ENCODE measurements at regions not wholly inside any gene's neighbourhood (a gene's known extent, or its start where the extent isn't known, plus 50 kb on each side); places are given as distances from the start of the nearest gene placed in this dataset.

DNA sequence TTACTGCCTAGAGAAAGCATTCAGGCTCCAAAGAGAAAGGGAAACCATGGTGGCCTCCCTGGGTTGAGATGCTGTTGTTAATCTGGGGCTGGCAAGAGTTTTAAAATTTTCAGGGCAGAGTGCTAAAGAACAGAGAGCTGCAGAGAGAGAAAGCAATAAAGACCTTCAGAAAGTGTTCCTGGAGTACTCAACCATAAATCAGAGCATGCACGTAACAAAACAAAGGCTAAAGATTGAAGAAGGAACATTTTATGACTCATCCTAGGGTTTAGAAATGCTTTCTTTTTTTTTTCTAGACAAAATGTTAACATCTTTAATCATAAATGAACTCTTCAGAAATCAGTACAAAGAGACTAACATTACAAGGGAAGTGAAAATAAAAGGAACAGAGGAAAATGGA, 562.3 kb upstream of the NDST4 start:
- TF ChIP-seq, protein P1, sequence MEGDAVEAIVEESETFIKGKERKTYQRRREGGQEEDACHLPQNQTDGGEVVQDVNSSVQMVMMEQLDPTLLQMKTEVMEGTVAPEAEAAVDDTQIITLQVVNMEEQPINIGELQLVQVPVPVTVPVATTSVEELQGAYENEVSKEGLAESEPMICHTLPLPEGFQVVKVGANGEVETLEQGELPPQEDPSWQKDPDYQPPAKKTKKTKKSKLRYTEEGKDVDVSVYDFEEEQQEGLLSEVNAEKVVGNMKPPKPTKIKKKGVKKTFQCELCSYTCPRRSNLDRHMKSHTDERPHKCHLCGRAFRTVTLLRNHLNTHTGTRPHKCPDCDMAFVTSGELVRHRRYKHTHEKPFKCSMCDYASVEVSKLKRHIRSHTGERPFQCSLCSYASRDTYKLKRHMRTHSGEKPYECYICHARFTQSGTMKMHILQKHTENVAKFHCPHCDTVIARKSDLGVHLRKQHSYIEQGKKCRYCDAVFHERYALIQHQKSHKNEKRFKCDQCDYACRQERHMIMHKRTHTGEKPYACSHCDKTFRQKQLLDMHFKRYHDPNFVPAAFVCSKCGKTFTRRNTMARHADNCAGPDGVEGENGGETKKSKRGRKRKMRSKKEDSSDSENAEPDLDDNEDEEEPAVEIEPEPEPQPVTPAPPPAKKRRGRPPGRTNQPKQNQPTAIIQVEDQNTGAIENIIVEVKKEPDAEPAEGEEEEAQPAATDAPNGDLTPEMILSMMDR (conservative IDR thresholded peaks at IDR 0.05; ENCODE audit: low read depth in 2 of 2) = no peak
- no peak for TF ChIP-seq EZH2phosphoT487 (IDR thresholded peaks at IDR 0.05; ENCODE audit: unreplicated experiment)
- TF ChIP-seq STAT1 (IDR thresholded peaks at IDR 0.05; ENCODE audit: unreplicated experiment) = no peak
- no peak for TF ChIP-seq EZH2 (IDR thresholded peaks at IDR 0.05; ENCODE audit: low read depth, unreplicated experiment)
- no peak for TF ChIP-seq ZNF462 (CRISPR knock-in tag; IDR thresholded peaks at IDR 0.05)
- TF ChIP-seq POLR2AphosphoS5 (IDR thresholded peaks at IDR 0.05; ENCODE audit: low read depth) = no peak

All from GM23338 (cell line).